K562 (cell line): ENCODE measurements at regions not wholly inside any gene's neighbourhood (a gene's known extent, or its start where the extent isn't known, plus 50 kb on each side); places are given as distances from the start of the nearest gene placed in this dataset.

Experiments used
- ATAC-seq: fragments of 200-7000 bp; cut with Tn5 transposase; 3 replicates; pipeline ENCODE4 v1.9.1; 2020; ENCODE audit warnings: moderate library complexity
- BruUV-seq: library from RNA; stranded (reverse); fragments of 400-500 nt; replicated peaks from 2 replicates; lab custom pipeline; 2021; lab: Mats Ljungman, UMichigan
- CTCF ChIA-PET: fragments of 300-600 bp; formaldehyde crosslinking; extraction: SDS; loops from one replicate; lab custom pipeline; 2021; ENCODE audit warnings: low intra/inter-chr PET ratio; lab: Yijun Ruan, JAX
- POLR2A ChIA-PET: fragments of 300-600, 350-650 bp; sonication (Branson Sonifier 250); formaldehyde crosslinking; extraction: SDS; loops from one replicate; lab custom pipeline; 2021; ENCODE audit warnings: antibody characterized with exemption, inconsistent platforms; lab: Yijun Ruan, JAX
- DNase-seq, 4 experiments: peaks; one replicate each; pipeline versions ENCODE4 v3.0.0 to v3.0.0-alpha.2; 2011 to 2018; ENCODE audit warnings: low spot score in 3 of 4, mixed read lengths in 3 of 4; ENCODE audit errors: extremely low read depth in 1 of 4
- FAIRE-seq: peaks from 2 replicates; lab custom pipeline; 2011; peaks lifted over from hg19 to GRCh38; lab: Jason Lieb, UNC
- H2AFZ ChIP-seq: 2 replicates; pipeline ENCODE4 v1.6.0; 2011; ENCODE audit warnings: low read depth, low read length, control low read depth, inconsistent platforms
- H3K27ac ChIP-seq: fragments of 200-600 bp; 3 replicates; pipeline ENCODE4 v1.8.0; 2011; ENCODE audit warnings: low read depth, mild to moderate bottlenecking, control low read depth, inconsistent platforms, low read length, moderate library complexity, mixed read lengths; ENCODE audit errors: extremely low read depth
- H3K27me3 ChIP-seq, 2 experiments: fragments of 300-600 bp in 1 of 2; 2 replicates in 1 of 2; 3 replicates in 1 of 2; pipeline versions ENCODE4 v1.6.0 to v1.8.0; 2011; ENCODE audit warnings: inconsistent platforms in 2 of 2, low read length in 2 of 2, mild to moderate bottlenecking in 1 of 2, mixed read lengths in 1 of 2, moderate library complexity in 1 of 2; ENCODE audit not compliant: control insufficient read depth in 2 of 2, insufficient read depth in 2 of 2
- H3K36me3 ChIP-seq: fragments of 300-600 bp; 3 replicates; pipeline ENCODE4 v1.8.0; 2011; ENCODE audit warnings: mild to moderate bottlenecking, low read length, inconsistent platforms; ENCODE audit not compliant: control insufficient read depth, insufficient read depth
- H3K4me1 ChIP-seq, 2 experiments: fragments of 200-600 bp in 1 of 2; replicated peaks in 1 of 2; 2 replicates in 1 of 2; 3 replicates in 1 of 2; pipeline versions ENCODE4 v1.5.1 to v1.8.0; 2011; ENCODE audit warnings: inconsistent platforms in 2 of 2, low read length in 2 of 2, mild to moderate bottlenecking in 1 of 2, mixed read lengths in 1 of 2, moderate library complexity in 1 of 2; ENCODE audit not compliant: control insufficient read depth in 2 of 2, insufficient read depth in 2 of 2
- H3K4me2 ChIP-seq: 2 replicates; pipeline ENCODE4 v1.6.1; 2011; ENCODE audit warnings: low read length, control low read depth, inconsistent platforms, mixed read lengths; ENCODE audit not compliant: insufficient read depth
- H3K4me3 ChIP-seq: fragments of 200-600 bp; sonication (generic), shearing (Covaris generic); 2 replicates; pipeline ENCODE4 v1.5.1; 2016; ENCODE audit warnings: control low read depth, inconsistent platforms
- H3K79me2 ChIP-seq: fragments of 200-600 bp; 3 replicates; pipeline ENCODE4 v1.8.0; 2011; ENCODE audit warnings: low read length, inconsistent platforms; ENCODE audit not compliant: control insufficient read depth, insufficient read depth
- H3K9ac ChIP-seq, 2 experiments: 2 replicates each; pipeline versions ENCODE4 v1.6.0 to v1.6.1; 2011; ENCODE audit warnings: low read depth in 2 of 2, low read length in 2 of 2, control low read depth in 1 of 2, inconsistent platforms in 1 of 2, mild to moderate bottlenecking in 1 of 2, mixed read lengths in 1 of 2; ENCODE audit not compliant: insufficient read depth in 1 of 2
- H3K9me1 ChIP-seq: one replicate; pipeline ENCODE4 v1.6.0; 2011; ENCODE audit warnings: inconsistent platforms, mild to moderate bottlenecking, low read length, moderate library complexity; ENCODE audit not compliant: control insufficient read depth, insufficient read depth
- H3K9me3 ChIP-seq: replicated peaks from 2 replicates; pipeline ENCODE4 v1.5.1; 2011; ENCODE audit warnings: low read depth, low read length, inconsistent platforms; ENCODE audit not compliant: control insufficient read depth, insufficient read depth
- H4K20me1 ChIP-seq: replicated peaks from 2 replicates; pipeline ENCODE4 v1.6.1; 2011; ENCODE audit warnings: low read length, inconsistent platforms, mixed read lengths; ENCODE audit not compliant: control insufficient read depth, insufficient read depth
- BDP1 ChIP-seq: IDR thresholded peaks from 3 replicates; pipeline ENCODE4 v1.6.1; 2011; ENCODE audit not compliant: insufficient read length, insufficient read depth
- CAMTA2 ChIP-seq: fragments of 250-450 bp; sonication (Bioruptor Pico); conservative IDR thresholded peaks from 2 replicates; pipeline ENCODE4 v1.5.1; 2022
- ELF4 ChIP-seq: fragments of 450-650 bp; formaldehyde crosslinking; IDR thresholded peaks from 2 replicates; pipeline ENCODE4 v1.4.0; 2022; ENCODE audit warnings: missing genetic modification characterization
- ESRRA ChIP-seq: fragments of 450-650 bp; IDR thresholded peaks from 2 replicates; pipeline ENCODE4 v1.6.1; 2014; ENCODE audit warnings: low read depth, mild to moderate bottlenecking, moderate library complexity, borderline replicate concordance
- ETV1 ChIP-seq: fragments of 450-650 bp; conservative IDR thresholded peaks from 2 replicates; pipeline ENCODE4 v1.6.1; 2016; ENCODE audit warnings: missing genetic modification characterization, control low read depth, low read depth, missing compliant biosample characterization
- FOXJ3 ChIP-seq: sonication (generic); formaldehyde crosslinking; IDR thresholded peaks from 2 replicates; pipeline ENCODE4 v1.4.0; 2020; ENCODE audit warnings: mild to moderate bottlenecking, missing genetic modification reagents
- GTF3C2 ChIP-seq: IDR thresholded peaks from 3 replicates; pipeline ENCODE4 v1.6.1; 2011; ENCODE audit warnings: borderline replicate concordance, mild to moderate bottlenecking, moderate library complexity; ENCODE audit not compliant: insufficient read length; ENCODE audit errors: extremely low read depth
- HDAC6 ChIP-seq: IDR thresholded peaks from 2 replicates; pipeline ENCODE4 v1.6.1; 2012; ENCODE audit warnings: low read depth, mild to moderate bottlenecking, control low read depth, inconsistent platforms, low read length, moderate library complexity
- HNRNPL ChIP-seq: fragments of 200-400 bp; formaldehyde crosslinking; IDR thresholded peaks from 2 replicates; pipeline ENCODE4 v1.6.1; 2017; ENCODE audit warnings: low read depth, mild to moderate bottlenecking, low read length
- HNRNPLL ChIP-seq: fragments of 200-400 bp; formaldehyde crosslinking; IDR thresholded peaks from 2 replicates; pipeline ENCODE4 v1.6.1; 2017; ENCODE audit warnings: low read length, low read depth, mild to moderate bottlenecking; ENCODE audit not compliant: poor library complexity, severe bottlenecking
- SMAD3 ChIP-seq: fragments of 450-650 bp; formaldehyde crosslinking; conservative IDR thresholded peaks from 2 replicates; pipeline ENCODE4 v1.4.0; 2020; ENCODE audit warnings: mild to moderate bottlenecking
- TAL1 ChIP-seq: fragments of 450-650 bp; IDR thresholded peaks from 2 replicates; pipeline ENCODE4 v1.6.1; 2016; ENCODE audit warnings: mild to moderate bottlenecking
- ZNF212 ChIP-seq: fragments of 450-650 bp; formaldehyde crosslinking; IDR thresholded peaks from 2 replicates; pipeline ENCODE4 v1.4.0; 2020; ENCODE audit warnings: mild to moderate bottlenecking
- ZNF695 ChIP-seq: fragments of 450-650 bp; formaldehyde crosslinking; IDR thresholded peaks from 2 replicates; pipeline ENCODE4 v1.4.0; 2020; ENCODE audit warnings: mild to moderate bottlenecking, moderate library complexity
- ZNF699 ChIP-seq: fragments of 250-450 bp; sonication (Bioruptor Pico); IDR thresholded peaks from 2 replicates; pipeline ENCODE4 v1.8.0; 2021; ENCODE audit warnings: mild to moderate bottlenecking, moderate library complexity; ENCODE audit not compliant: insufficient replicate concordance
- ZNF764 ChIP-seq: fragments of 250-450 bp; sonication (Bioruptor Pico); IDR thresholded peaks from 2 replicates; pipeline ENCODE4 v1.4.0; 2020; ENCODE audit warnings: low read depth, mild to moderate bottlenecking, moderate library complexity
- WGBS: fragments of 100-300 bp; shearing (Covaris generic); methylation state at CpG from one replicate; pipeline ENCODE4 v1.1.6; 2016; ENCODE audit warnings: low coverage, mixed read lengths; ENCODE audit not compliant: insufficient coverage; ENCODE audit errors: missing lambda C conversion rate; 5-methylcytosine and 5-hydroxymethylcytosine counted together
- in situ Hi-C: fragments of 300-500 bp; cut with MboI; formaldehyde crosslinking; loops from 4 replicates; pipeline ENCODE4 v1.15.0; 2018; ENCODE audit warnings: inconsistent platforms, mixed read lengths
- intact Hi-C: fragments of 100-400 bp; cut with micrococcal nuclease; formaldehyde crosslinking; loops from 2 replicates; pipeline ENCODE4 v1.14.2; 2022
- TF ChIP-seq, protein P1 (sequence below): fragments of 250-450 bp; sonication (Bioruptor Pico); IDR thresholded peaks from 2 replicates; pipeline ENCODE4 v1.8.0; 2021; ENCODE audit warnings: moderate library complexity, mild to moderate bottlenecking, inconsistent platforms
- TF ChIP-seq, protein P2 (sequence below): fragments of 250-450 bp; sonication (Bioruptor Pico); IDR thresholded peaks from 2 replicates; pipeline ENCODE4 v1.5.0; 2021; ENCODE audit warnings: mild to moderate bottlenecking, moderate library complexity

- Histone ChIP-seq H3K9me3 (no peaks in the 10 kb centered on the region), H3K36me3 (no peaks in the 10 kb centered on the region), H3K4me1 (no peaks in the 10 kb centered on the region), H3K27ac (no peak overlapping the region), H4K20me1 (no peaks in the 10 kb centered on the region), H3K79me2 (no peaks in the 10 kb centered on the region), H3K4me2 (no peak overlapping the region), H2AFZ (no peak overlapping the region), H3K27me3 (peaks cover 2 to 19% of the 10 kb centered on the region in 2 experiments; a peak in 4 of 5 replicates), H3K9me1 (no peaks in the 10 kb centered on the region), H3K9ac (no peak overlapping the region), H3K4me3 (no peak overlapping the region)
- ChIA-PET POLR2A (interaction anchor here (1.1 kb wide), 1 partner anchor 22 kb away, joined by 3 read pairs; no protein-coding TSS in a partner anchor), CTCF (no interaction called here)
- no peak for TF ChIP-seq GTF3C2
- TF ChIP-seq ESRRA = no peak
- TF ChIP-seq ETV1 (tag) = no peak
- TF ChIP-seq, protein P1, sequence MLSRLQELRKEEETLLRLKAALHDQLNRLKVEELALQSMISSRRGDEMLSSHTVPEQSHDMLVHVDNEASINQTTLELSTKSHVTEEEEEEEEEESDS (CRISPR knock-in tag) = no peak
- TF ChIP-seq ZNF212 (CRISPR knock-in tag) = no peak
- no peak for TF ChIP-seq HNRNPL
- no peak for TF ChIP-seq ZNF695 (CRISPR knock-in tag)
- no peak for TF ChIP-seq CAMTA2
- TF ChIP-seq, protein P2, sequence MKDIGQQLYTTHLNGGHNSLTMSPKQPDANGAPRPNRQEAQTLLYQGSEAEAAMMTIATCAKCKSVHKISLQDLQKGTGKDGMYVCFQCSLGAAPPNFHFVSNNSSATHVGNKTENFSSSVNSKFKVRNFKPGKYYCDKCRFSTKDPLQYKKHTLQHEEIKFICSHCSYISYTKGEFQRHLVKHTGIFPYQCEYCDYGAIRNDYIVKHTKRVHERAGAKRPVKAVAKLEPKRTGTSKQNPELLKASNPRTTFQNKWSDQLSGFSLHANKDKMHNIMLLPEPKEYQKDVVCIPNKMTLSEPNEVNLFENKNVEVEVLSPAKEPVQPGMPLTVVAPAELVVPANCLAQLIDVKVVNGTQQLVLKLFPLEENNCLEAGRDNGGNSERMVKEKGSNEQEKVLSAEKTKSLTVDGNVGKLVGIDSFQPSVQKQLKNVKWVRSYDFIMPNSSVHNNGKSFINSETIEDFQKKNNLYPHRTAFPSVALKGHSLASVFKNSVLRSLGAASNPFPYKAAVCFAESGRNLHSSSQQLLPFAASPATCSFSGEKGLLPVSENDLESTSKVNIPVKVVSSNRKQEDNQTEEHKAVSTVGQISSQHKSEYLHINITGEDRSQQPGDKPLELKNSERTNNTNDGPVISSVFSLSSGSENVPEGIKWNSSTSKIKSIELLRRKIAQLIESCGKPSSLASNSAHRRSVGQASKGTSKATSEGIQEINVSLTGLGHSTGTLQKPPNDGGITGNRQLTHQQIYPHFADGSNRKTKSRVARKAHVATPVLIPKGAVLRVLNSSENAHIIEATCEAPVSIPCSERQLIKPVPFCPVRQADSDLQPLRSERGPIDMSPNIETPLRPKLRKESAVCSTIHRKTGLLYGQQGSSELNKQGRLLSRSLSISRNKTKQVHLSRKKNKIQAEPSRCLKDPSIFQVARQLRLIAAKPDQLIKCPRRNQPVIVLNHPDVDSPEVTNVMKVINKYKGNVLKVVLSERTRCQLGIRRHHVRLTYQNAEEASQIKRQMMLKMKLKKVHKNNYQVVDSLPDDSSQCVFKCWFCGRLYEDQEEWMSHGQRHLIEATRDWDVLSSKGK = no peak
- TF ChIP-seq BDP1 = no peak
- TF ChIP-seq HDAC6 = no peak
- TF ChIP-seq TAL1 = no peak
- TF ChIP-seq SMAD3 (CRISPR knock-in tag) = no peak
- TF ChIP-seq ZNF764 (CRISPR knock-in tag) = no peak
- no peak for TF ChIP-seq HNRNPLL
- TF ChIP-seq FOXJ3 (CRISPR knock-in tag) = no peak
- TF ChIP-seq ELF4 = no peak
- TF ChIP-seq ZNF699 (CRISPR knock-in tag) = no peak
- intact Hi-C loops = no loop called here
- DNase-seq = no peak
- in situ Hi-C loops = no loop called here
- WGBS = 5% methylated on average over 7 of the region's 7 CpGs
- no peak for FAIRE-seq
- no TSS peak for BruUV-seq
- ATAC-seq = no peak
Measured at GRCh38 chr18:49662506-49662905, 100.6 kb downstream of the LIPG start.
